B cell (primary cell): ENCODE measurements at regions not wholly inside any gene's neighbourhood (a gene's known extent, or its start where the extent isn't known, plus 50 kb on each side); places are given as distances from the start of the nearest gene placed in this dataset.

Experiments
- ATAC-seq: fragments of 200-7000 bp; cut with Tn5 transposase; one replicate; pipeline ENCODE4 v1.10.0; 2021; ENCODE audit warnings: low read depth, mild to moderate bottlenecking, moderate number of reproducible peaks, moderate library complexity
- CTCF ChIA-PET: fragments of 350-600 bp; sonication (Branson Sonifier 250); formaldehyde crosslinking; loops from one replicate; lab custom pipeline; 2021; ENCODE audit warnings: antibody characterized with exemption, inconsistent platforms; lab: Charles Lee
- POLR2A ChIA-PET: fragments of 350-600 bp; sonication (Branson Sonifier 250); formaldehyde crosslinking; loops from one replicate; lab custom pipeline; 2021; ENCODE audit warnings: antibody characterized with exemption; lab: Charles Lee
- DNase-seq: peaks from one replicate; pipeline ENCODE4 v3.0.0; 2013
- H2AFZ ChIP-seq: 2 replicates; pipeline ENCODE4 v1.6.1; 2012; ENCODE audit warnings: mild to moderate bottlenecking, low read depth, low read length; ENCODE audit not compliant: insufficient read depth, poor library complexity, severe bottlenecking
- H3K27ac ChIP-seq, 2 donors: 1 replicate in 1 of 2; 2 replicates in 1 of 2; pipeline ENCODE4 v1.5.1; 2012 to 2013; ENCODE audit warnings: low read length in 2 of 2, mild to moderate bottlenecking in 2 of 2, moderate library complexity in 1 of 2
- H3K27me3 ChIP-seq, 4 experiments: fragments of 200-600 bp in 1 of 4; sonication (generic) in 1 of 4; replicated peaks in 1 of 4; 1 replicate in 2 of 4; 2 replicates in 2 of 4; pipeline versions ENCODE4 v1.6.1 to v1.7.0; 2013 to 2016; ENCODE audit warnings: low read length in 3 of 4, mild to moderate bottlenecking in 2 of 4, mixed read lengths in 1 of 4, moderate library complexity in 1 of 4; ENCODE audit not compliant: insufficient read depth in 4 of 4, control insufficient read depth in 3 of 4; ENCODE audit errors: control extremely low read depth in 1 of 4
- H3K36me3 ChIP-seq, 2 experiments: replicated peaks in 1 of 2; 1 replicate in 1 of 2; 2 replicates in 1 of 2; pipeline versions ENCODE4 v1.6.1 to v1.7.1; 2013; ENCODE audit warnings: low read length in 1 of 2; ENCODE audit not compliant: insufficient read depth in 2 of 2, control insufficient read depth in 1 of 2; ENCODE audit errors: control extremely low read depth in 1 of 2, extremely low read depth in 1 of 2
- H3K4me1 ChIP-seq, 2 donors: fragments of 200-600 bp in 1 of 2; sonication (generic) in 1 of 2; 1 replicate in 1 of 2; 2 replicates in 1 of 2; pipeline versions ENCODE4 v1.5.1 to v1.6.1; 2013 to 2017; ENCODE audit warnings: low read length in 2 of 2; ENCODE audit not compliant: control insufficient read depth in 2 of 2, insufficient read depth in 2 of 2
- H3K4me2 ChIP-seq: replicated peaks from 2 replicates; pipeline ENCODE3; 2012; ENCODE audit warnings: mild to moderate bottlenecking, low read depth, low read length; ENCODE audit not compliant: poor library complexity, severe bottlenecking
- H3K4me3 ChIP-seq, 5 experiments: fragments of 200-600 bp in 1 of 5; sonication (generic) in 1 of 5; 1 replicate in 3 of 5; 2 replicates in 2 of 5; pipeline versions ENCODE4 v1.5.1 to v1.7.0; 2011 to 2016; ENCODE audit warnings: low read length in 4 of 5, mild to moderate bottlenecking in 4 of 5, low read depth in 2 of 5, control low read depth in 1 of 5, moderate library complexity in 1 of 5; ENCODE audit not compliant: insufficient read depth in 1 of 5; ENCODE audit errors: control extremely low read depth in 1 of 5, extremely low read depth in 1 of 5
- H3K79me2 ChIP-seq: fragments of 200-600 bp; sonication (generic); one replicate; pipeline ENCODE4 v1.6.0; 2016; ENCODE audit warnings: low read length; ENCODE audit not compliant: control insufficient read depth, insufficient read depth
- H3K9ac ChIP-seq: fragments of 200-600 bp; sonication (generic); 2 replicates; pipeline ENCODE4 v1.6.1; 2017; ENCODE audit warnings: mild to moderate bottlenecking, low read length, moderate library complexity
- H3K9me3 ChIP-seq, 3 donors: one replicate each; pipeline versions ENCODE4 v1.6.1 to v1.7.1; 2013; ENCODE audit warnings: low read length in 2 of 3; ENCODE audit not compliant: control insufficient read depth in 2 of 3, insufficient read depth in 1 of 3; ENCODE audit errors: control extremely low read depth in 1 of 3
- H4K20me1 ChIP-seq: 2 replicates; pipeline ENCODE4 v1.6.0; 2012; ENCODE audit warnings: mild to moderate bottlenecking, low read length; ENCODE audit not compliant: insufficient read depth, control insufficient read depth, poor library complexity, severe bottlenecking
- H3K27ac Mint-ChIP-seq: one replicate; pipeline ENCODE4 v1.8.0; 2021; ENCODE audit warnings: mixed read lengths
- H3K27me3 Mint-ChIP-seq: one replicate; pipeline ENCODE4 v1.8.0; 2021; ENCODE audit warnings: mixed read lengths
- H3K4me1 Mint-ChIP-seq: one replicate; pipeline ENCODE4 v1.8.0; 2021; ENCODE audit warnings: mixed read lengths
- H3K4me3 Mint-ChIP-seq: one replicate; pipeline ENCODE4 v1.8.0; 2021; ENCODE audit warnings: mixed read lengths
- H3K9me3 Mint-ChIP-seq: one replicate; pipeline ENCODE4 v1.8.0; 2022; ENCODE audit warnings: mixed read lengths; ENCODE audit not compliant: insufficient read depth
- CTCF ChIP-seq: fragments of 200-600 bp; IDR thresholded peaks from one replicate; pipeline ENCODE4 v1.8.0; 2022; ENCODE audit warnings: antibody characterized with exemption, mild to moderate bottlenecking
- EZH2 ChIP-seq: IDR thresholded peaks from 2 replicates; pipeline ENCODE4 v1.6.1; 2012; ENCODE audit warnings: borderline replicate concordance, low read depth, mild to moderate bottlenecking, moderate library complexity, low read length; ENCODE audit not compliant: insufficient read depth, poor library complexity, severe bottlenecking
- WGBS: methylation state at CpG from one replicate; pipeline ENCODE4 v1.1.5; 2013; ENCODE audit warnings: missing lambda C conversion rate; ENCODE audit not compliant: insufficient coverage; 5-methylcytosine and 5-hydroxymethylcytosine counted together
- intact Hi-C: fragments of 100-400 bp; cut with micrococcal nuclease; formaldehyde crosslinking; loops from one replicate; pipeline ENCODE4 v1.10.0; 2022

GRCh38 chr2:82694431-82694830 lies 1764.6 kb downstream of the SUCLG1 start:
- no peak for TF ChIP-seq EZH2
- Mint-ChIP-seq H3K27ac (no peak overlapping the region), H3K27me3 (no peaks in the 10 kb centered on the region), H3K4me1 (no peaks in the 10 kb centered on the region), H3K9me3 (peaks cover 6% of the 10 kb centered on the region), H3K4me3 (no peak overlapping the region)
- Histone ChIP-seq H3K27me3 (no peaks in the 10 kb centered on the region), H4K20me1 (no peaks in the 10 kb centered on the region), H3K27ac (no peak overlapping the region), H2AFZ (no peak overlapping the region), H3K4me1 (no peaks in the 10 kb centered on the region), H3K36me3 (no peaks in the 10 kb centered on the region), H3K9ac (no peak overlapping the region), H3K9me3 (peaks cover 0 to 1% (median 0%) of the 10 kb centered on the region in 3 donors), H3K4me3 (no peak overlapping the region), H3K4me2 (no peak overlapping the region), H3K79me2 (no peaks in the 10 kb centered on the region)
- ChIA-PET CTCF (no interaction called here), POLR2A (no interaction called here)
- no peak for ATAC-seq
- intact Hi-C loops, result no loop called here
- DNase-seq, result no peak
- no CpG with 5 or more reads among the region's 2 CpGs for WGBS

GRCh38 chr2:82690757-82691411 lies 1768.2 kb downstream of the SUCLG1 start:
- Histone ChIP-seq H3K27ac (no peak overlapping the region), H3K4me3 (no peak overlapping the region), H3K9me3 (peaks cover 0 to 1% (median 0%) of the 10 kb centered on the region in 3 donors), H3K4me2 (no peak overlapping the region), H3K27me3 (no peaks in the 10 kb centered on the region), H3K36me3 (no peaks in the 10 kb centered on the region), H3K79me2 (no peaks in the 10 kb centered on the region), H2AFZ (no peak overlapping the region), H3K4me1 (no peaks in the 10 kb centered on the region), H4K20me1 (no peaks in the 10 kb centered on the region), H3K9ac (no peak overlapping the region)
- DNase-seq (no peak), ATAC-seq (no peak)
- ChIA-PET CTCF (no interaction called here), POLR2A (no interaction called here)
- intact Hi-C loops, result no loop called here
- TF ChIP-seq CTCF (no peak), EZH2 (no peak)
- Mint-ChIP-seq H3K9me3 (peaks cover 8% of the 10 kb centered on the region), H3K27me3 (no peaks in the 10 kb centered on the region), H3K4me1 (no peaks in the 10 kb centered on the region), H3K27ac (no peak overlapping the region), H3K4me3 (no peak overlapping the region)
- no CpG with 5 or more reads among the region's 2 CpGs for WGBS
